Muscle layer of duodenum (tissue), 2 donors: ENCODE measurements at regions not wholly inside any gene's neighbourhood (a gene's known extent, or its start where the extent isn't known, plus 50 kb on each side); places are given as distances from the start of the nearest gene placed in this dataset.
"Not testable (repeated sequence)": the region's sequence is repeated elsewhere in the genome, so short reads cannot be mapped to it uniquely, and the experiment has no call there.

Experiments used
- H3K27ac ChIP-seq: one replicate; pipeline ENCODE4 v1.7.0; 2013; ENCODE audit warnings: mild to moderate bottlenecking, low read length
- H3K27me3 ChIP-seq: one replicate; pipeline ENCODE4 v1.7.0; 2013; ENCODE audit warnings: low read depth, mild to moderate bottlenecking, control low read depth, low read length
- H3K36me3 ChIP-seq, 2 donors: one replicate each; pipeline ENCODE4 v1.7.0; 2013; ENCODE audit warnings: low read length in 2 of 2, control low read depth in 1 of 2, mild to moderate bottlenecking in 1 of 2; ENCODE audit not compliant: insufficient read depth in 2 of 2, control insufficient read depth in 1 of 2
- H3K4me1 ChIP-seq, 2 donors: one replicate each; pipeline ENCODE4 v1.7.0; 2013; ENCODE audit warnings: low read length in 2 of 2, mild to moderate bottlenecking in 2 of 2, control low read depth in 1 of 2, moderate library complexity in 1 of 2; ENCODE audit not compliant: insufficient read depth in 2 of 2, control insufficient read depth in 1 of 2
- H3K4me3 ChIP-seq, 2 donors: one replicate each; pipeline ENCODE4 v1.7.0; 2013; ENCODE audit warnings: low read length in 2 of 2, low read depth in 1 of 2, mild to moderate bottlenecking in 1 of 2
- H3K9me3 ChIP-seq, 2 donors: one replicate each; pipeline ENCODE4 v1.7.0; 2013; ENCODE audit warnings: low read length in 2 of 2, control low read depth in 1 of 2, mild to moderate bottlenecking in 1 of 2; ENCODE audit not compliant: control insufficient read depth in 1 of 2
- donor health status: healthy.

DNA sequence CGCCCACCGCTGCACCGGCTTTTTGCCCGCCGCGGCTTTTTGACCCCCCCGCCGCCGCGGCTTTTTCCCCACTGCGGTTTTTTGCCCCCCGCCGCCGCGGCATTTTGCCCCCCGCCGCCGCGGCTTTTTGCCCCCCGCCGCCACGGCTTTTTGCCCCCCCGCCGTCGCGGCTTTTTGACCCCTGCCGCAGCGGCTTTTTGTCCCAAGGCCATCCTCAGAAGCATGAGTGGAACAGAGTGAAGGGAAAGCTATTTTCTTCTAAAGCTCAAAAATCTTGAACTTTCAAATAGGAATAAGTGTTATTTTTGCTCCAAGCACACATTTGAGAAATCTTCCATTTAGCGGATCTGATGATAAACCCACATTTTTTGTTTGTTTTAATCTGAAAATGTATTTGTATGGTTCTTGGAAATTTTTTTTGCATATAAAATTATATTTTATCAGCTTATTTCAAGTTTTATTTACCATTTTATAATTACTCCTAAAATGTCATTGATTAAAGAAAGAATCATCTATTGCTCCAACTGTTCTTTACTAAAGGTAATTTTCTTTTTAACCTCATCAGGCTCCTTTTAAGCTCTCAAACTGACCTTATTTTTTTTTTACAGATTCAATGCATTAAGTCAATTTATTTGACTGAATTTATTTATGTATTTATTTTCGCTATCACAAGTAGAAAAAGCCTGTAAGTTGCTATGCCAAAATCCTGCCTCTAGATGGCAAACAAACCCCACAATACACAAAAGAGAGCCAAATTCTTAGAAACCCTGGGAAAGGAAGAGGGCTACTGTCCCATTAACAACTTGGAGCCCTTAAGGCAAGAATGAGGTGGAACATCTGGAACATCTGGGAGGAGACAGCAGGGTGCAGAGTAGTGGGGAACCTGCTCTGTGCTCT, 460.3 kb downstream of the ZNF33B start:
- not testable (repeated sequence) for H3K27me3 ChIP-seq, H3K4me3 ChIP-seq, H3K36me3 ChIP-seq, H3K9me3 ChIP-seq, H3K4me1 ChIP-seq, H3K27ac ChIP-seq

DNA sequence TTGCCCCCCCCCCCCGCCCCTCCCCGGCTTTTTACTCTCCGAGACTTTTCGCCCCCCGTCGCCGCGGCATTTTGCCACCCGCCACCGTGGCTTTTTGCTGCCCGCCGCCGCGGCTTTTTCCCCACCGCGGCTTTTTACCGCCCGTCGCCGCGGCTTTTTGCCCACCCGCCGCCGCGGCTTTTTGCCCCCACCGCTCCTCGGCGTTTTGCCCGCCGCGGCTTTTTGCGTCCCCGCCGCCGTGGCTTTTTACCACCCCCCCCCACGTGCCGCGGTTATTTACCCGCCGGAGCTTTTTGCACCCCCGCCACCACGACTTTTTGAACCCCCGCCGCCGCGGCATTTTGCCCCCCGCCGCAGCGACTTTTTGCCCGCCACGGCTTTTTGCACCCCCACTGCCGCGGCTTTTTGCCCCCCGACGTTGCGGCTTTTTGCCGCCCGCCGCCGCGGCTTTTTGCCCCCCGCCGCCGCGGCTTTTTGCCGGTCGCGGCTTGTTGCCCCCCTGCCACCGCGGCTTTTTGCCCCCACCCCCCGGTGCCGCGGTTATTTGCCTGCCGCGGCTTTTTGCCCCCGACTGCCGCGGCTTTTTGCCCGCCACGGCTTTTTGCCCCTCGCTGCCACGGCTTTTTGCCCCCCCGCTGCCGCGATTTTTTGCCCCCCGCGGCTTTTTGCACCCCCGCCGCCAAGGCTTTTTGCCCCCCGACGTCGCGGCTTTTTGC, 461.1 kb downstream of the ZNF33B start:
- Histone ChIP-seq H3K4me1 (peaks cover 0 to 3% of the 10 kb centered on the region in 2 donors), H3K27me3 (no peaks in the 10 kb centered on the region), H3K36me3 (no peaks in the 10 kb centered on the region), H3K4me3 (peak overlapping the region in 1 of 2 donors; percentile 28), H3K27ac (no peak overlapping the region), H3K9me3 (peaks cover 0 to 4% of the 10 kb centered on the region in 2 donors)

DNA sequence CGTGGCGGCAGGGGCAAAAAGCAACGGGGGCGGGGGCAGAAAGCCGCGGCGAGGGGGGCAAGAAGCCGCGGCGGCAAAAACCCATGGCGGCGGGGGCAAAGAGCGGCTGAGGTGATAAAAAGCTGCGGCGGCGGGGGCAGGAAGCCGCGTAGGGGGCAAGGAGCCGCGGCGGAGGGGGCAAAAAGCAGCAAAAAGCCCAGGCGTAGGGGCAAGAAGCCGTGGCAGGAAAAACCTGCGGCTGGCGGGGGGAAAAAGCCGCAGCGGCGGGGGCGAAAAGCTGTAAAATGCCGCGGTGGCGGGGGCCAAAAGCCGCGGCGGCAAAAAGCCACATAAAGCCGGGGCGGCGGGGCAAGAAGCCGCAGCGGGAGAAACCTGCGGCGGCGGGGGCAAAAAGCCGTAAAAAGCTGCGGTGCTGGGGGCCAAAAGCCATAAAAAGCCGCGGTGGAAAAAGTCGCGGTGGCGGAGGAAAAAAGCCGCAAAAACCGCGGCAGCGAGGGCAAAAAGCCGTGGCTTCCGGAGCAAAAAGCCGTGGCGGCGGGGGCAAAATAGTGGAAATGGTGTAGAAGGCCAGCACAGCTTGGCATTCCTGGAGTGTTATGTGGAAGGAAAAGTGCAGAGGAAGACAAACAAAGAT, 487.8 kb downstream of the ZNF33B start:
- Histone ChIP-seq H3K9me3 (peaks cover 0 to 21% of the 10 kb centered on the region in 2 donors), H3K4me1 (no peaks in the 10 kb centered on the region), H3K27me3 (no peaks in the 10 kb centered on the region), H3K4me3 (peak overlapping the region in 1 of 2 donors; percentile 24), H3K27ac (no peak overlapping the region), H3K36me3 (no peaks in the 10 kb centered on the region)

DNA sequence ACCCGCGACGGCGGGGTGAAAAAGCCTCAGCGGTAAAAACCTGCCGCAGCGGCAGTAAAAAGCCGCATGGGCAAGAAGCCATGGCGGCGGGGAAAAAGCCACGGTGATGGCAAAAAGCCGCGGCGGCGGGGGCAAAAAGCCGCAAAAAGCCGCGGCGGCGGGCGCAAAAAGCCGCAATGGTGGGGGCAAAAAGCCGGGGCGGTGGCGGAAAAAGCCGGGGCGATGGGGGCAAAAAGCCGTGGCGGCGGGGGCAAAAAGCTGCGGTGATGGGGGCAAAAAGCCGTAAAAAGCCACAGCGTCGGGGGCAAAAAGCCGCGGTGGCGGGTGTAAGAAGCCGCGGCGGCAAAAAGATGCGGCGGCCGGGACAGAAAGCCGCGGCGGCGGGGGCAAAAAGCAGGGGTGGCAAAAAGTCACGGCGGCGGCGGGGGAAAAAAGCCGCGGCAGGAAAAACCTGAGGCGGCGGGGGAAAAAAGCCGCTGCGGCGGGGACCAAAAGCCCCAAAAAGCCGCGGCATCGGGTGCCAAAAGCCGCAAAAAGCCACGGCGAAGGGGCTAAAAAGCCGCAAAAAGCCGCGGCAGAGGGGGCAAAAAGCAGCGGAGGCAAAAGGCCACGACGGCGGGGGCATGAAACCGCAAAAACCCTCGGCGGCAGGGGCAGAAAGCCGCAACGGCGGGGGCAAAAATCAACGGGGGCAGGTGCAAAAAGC, 488.5 kb downstream of the ZNF33B start:
- Histone ChIP-seq H3K4me1 (no peaks in the 10 kb centered on the region), H3K36me3 (no peaks in the 10 kb centered on the region), H3K9me3 (peaks cover 0 to 21% of the 10 kb centered on the region in 2 donors), H3K27ac (no peak overlapping the region), H3K27me3 (no peaks in the 10 kb centered on the region), H3K4me3 (peak overlapping the region in 1 of 2 donors; percentile 24)

DNA sequence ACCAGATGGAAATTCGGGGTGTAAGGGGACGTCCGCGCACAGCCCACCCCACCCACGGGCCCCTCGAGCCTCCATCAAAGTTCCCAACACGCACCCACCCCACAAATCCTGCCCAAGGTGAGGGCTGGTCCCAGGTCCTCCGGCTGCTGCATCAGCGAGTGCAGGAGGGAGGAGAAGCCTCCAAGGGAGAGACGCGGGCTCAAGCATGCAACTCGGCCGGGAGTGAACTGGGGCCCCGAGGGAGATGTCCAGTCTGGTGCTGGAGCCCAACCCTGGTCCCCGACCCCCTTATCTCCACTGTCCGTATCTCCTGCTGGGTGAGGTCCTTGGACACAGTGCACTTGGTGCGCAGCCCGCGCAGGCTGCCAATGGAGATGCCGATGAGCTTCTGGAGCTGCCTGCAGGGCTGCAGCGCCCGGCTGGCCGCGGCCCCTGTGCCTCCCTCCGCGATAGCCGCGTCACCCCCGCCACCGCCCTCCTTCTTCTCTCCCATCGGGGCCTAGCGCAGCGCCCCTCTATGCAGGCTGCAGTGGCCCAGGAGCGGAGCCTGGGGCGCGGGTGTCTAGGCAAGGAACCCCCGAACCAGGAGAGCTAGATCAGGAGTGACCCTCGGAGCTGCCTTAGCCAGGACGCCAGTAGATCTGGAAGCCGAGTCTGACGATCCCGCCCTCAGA, 489.2 kb downstream of the ZNF33B start:
- Histone ChIP-seq H3K27ac (no peak overlapping the region), H3K9me3 (peaks cover 0 to 21% of the 10 kb centered on the region in 2 donors), H3K36me3 (no peaks in the 10 kb centered on the region), H3K4me1 (no peaks in the 10 kb centered on the region), H3K4me3 (peak overlapping the region in 1 of 2 donors; percentile 24), H3K27me3 (no peaks in the 10 kb centered on the region)

DNA sequence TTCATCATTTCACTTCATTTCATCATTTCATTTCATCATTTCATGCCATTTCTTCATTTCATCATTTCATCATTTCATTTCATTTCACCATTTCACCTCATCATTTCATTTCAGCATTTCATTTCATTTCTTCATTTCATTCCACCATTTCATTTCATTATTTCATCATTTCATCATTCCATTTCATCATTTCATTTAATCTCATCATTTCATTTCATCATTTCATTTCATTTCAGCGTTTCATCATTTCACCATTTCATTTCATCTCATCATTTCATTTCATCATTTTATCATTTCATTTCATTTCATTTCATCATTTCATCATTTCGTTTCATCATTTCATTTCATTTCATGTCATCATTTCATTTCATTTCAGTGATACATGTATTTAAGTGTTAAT, 492.2 kb downstream of the ZNF33B start:
- not testable (repeated sequence) for H3K27ac ChIP-seq, H3K4me1 ChIP-seq, H3K36me3 ChIP-seq, H3K4me3 ChIP-seq, H3K27me3 ChIP-seq
- H3K9me3 ChIP-seq, result peaks cover 0 to 21% of the 10 kb centered on the region in 2 donors

DNA sequence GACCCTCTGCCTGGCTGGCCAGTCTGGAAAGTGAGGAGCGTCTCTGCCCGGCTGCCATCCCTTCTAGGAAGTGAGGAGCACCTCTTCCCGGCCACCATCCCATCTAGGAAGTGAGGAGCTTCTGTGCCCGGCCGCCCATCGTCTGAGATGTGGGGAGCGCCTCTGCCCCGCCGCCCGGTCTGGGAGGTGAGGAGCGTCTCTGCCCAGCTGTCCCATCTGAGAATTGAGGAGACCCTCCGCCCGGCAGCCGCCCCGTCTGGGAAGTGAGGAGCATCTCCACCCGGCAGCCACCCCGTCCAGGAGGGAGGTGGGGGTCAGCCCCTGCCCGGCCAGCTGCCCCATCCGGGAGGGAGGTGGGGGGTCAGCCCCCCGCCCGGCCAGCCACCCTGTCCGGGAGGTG, 500.3 kb downstream of the ZNF33B start:
- not testable (repeated sequence) for H3K27me3 ChIP-seq, H3K4me3 ChIP-seq, H3K4me1 ChIP-seq, H3K9me3 ChIP-seq, H3K27ac ChIP-seq, H3K36me3 ChIP-seq

DNA sequence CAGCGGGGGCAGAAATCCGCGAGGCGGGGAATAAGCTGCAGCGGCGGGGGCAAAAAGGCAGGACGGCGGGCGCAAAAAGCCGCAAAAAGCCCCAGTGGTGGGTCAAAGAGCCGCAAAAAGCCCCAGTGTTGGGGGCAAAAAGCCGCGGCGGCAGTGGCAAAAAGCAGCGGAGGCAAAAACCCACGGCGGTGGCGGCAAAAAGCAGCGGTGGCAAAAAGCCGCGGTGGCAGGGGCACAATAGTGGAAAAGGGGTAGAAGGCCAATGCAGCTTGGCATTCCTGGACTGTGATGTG, 525.3 kb downstream of the ZNF33B start:
- peaks cover 0 to 11% of the 10 kb centered on the region in 2 donors for H3K9me3 ChIP-seq
- H3K4me3 ChIP-seq, result no peak overlapping the region
- H3K27me3 ChIP-seq, result no peaks in the 10 kb centered on the region
- H3K27ac ChIP-seq, result no peak overlapping the region
- H3K4me1 ChIP-seq, result no peaks in the 10 kb centered on the region
- H3K36me3 ChIP-seq, result no peaks in the 10 kb centered on the region

DNA sequence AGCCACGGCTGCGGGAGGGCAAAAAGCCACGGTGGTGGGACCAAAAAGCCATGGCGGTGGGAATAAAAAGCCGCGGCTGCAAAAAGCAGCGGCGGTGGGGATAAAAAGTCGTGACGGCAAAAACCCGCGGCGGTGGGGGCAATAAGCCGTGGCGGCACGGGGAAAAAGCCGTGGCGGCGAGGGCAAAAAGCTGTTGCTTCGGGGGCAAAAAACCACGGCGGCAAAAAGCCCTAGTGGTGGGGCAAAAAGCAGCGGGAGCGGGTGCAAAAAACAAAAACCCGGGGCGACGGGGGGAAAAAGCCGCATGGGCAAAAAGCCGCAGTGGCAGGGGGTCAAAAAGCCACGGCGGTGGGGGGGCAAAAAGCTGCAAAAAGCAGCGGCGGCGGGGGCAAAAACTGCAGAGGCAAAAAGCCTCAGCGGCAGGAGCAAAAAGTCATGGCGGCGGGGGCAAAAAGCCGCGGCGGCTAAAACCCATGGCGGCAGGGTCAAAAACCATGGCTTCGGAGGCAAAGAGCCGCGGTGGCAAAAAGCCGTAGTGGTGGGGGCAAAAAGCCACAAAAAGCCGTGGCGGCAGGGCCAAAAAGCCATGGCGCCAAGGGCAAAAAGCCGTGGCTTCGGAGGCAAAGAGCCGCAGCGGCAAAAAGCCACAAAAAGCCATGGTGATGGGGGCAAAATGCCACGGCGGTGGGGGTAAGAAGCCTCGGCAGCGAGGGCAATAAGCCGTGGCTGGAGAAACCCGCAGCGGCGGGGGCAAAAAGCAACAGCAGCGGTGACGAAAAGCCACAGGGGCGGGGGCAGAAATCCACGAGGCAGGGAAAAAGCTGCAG, 525.8 kb downstream of the ZNF33B start:
- Histone ChIP-seq H3K27me3 (no peaks in the 10 kb centered on the region), H3K4me1 (no peaks in the 10 kb centered on the region), H3K9me3 (peaks cover 0 to 11% of the 10 kb centered on the region in 2 donors), H3K27ac (no peak overlapping the region), H3K4me3 (peak overlapping the region in 1 of 2 donors; percentile 14), H3K36me3 (no peaks in the 10 kb centered on the region)

DNA sequence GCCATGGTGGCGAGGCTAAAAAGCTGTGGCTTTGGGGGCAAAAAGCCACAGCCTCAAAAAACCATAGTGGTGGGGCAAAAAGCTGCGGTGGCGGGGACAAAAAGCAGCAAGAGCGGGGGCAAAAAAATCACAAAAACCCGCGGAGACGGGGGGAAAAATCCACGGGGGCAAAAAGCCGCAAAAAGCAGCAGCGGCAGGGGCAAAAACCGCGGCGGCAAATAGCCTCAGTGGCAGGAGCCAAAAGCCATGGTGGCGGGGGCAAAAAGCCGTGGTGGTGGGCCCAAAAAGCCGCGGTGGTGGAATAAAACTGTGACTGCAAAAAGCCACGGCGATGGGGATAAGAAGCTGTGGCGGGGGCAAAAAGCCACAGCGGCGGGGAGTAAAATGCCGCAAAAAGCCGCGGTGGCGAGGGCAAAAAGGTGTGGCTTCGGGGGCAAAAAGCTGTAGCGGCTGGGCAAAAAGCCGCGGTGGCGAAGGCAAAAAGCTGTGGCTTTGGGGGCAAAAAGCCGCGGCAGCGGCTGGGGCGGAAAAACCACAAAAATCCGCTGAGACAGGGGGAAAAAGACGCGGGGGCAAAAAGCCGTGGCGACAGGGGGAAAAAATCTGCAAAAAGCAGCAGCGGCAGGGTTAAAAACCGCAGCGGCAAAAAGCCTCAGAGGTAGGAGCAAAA, 526.6 kb downstream of the ZNF33B start:
- Histone ChIP-seq H3K4me1 (no peaks in the 10 kb centered on the region), H3K9me3 (peaks cover 0 to 11% of the 10 kb centered on the region in 2 donors), H3K36me3 (no peaks in the 10 kb centered on the region), H3K27me3 (no peaks in the 10 kb centered on the region), H3K27ac (no peak overlapping the region), H3K4me3 (peak overlapping the region in 1 of 2 donors; percentile 14)
